GM23248 (cell line): ENCODE measurements at regions not wholly inside any gene's neighbourhood (a gene's known extent, or its start where the extent isn't known, plus 50 kb on each side); places are given as distances from the start of the nearest gene placed in this dataset.
A peak's percentile ranks its signal among the peaks of the same experiment; 100 is the strongest.
"Not testable (repeated sequence)": the region's sequence is repeated elsewhere in the genome, so short reads cannot be mapped to it uniquely, and the experiment has no call there.

Experiments
- DNase-seq: peaks from one replicate; pipeline ENCODE4 v3.0.0-alpha.2; 2015
- H2AFZ ChIP-seq: fragments of 200-600 bp; sonication (generic); 2 replicates; pipeline ENCODE4 v1.6.1; 2016; ENCODE audit warnings: antibody characterized with exemption
- H3F3A ChIP-seq: fragments of 200-600 bp; sonication (generic); 2 replicates; pipeline ENCODE4 v1.6.1; 2016; ENCODE audit warnings: mild to moderate bottlenecking, antibody characterized with exemption, mixed run types; ENCODE audit not compliant: insufficient read depth
- H3K27ac ChIP-seq: fragments of 200-600 bp; sonication (generic); 2 replicates; pipeline ENCODE4 v1.5.1; 2016; ENCODE audit warnings: mild to moderate bottlenecking
- H3K27me3 ChIP-seq: fragments of 200-600 bp; sonication (generic); replicated peaks from 2 replicates; pipeline ENCODE4 v1.6.1; 2016; ENCODE audit warnings: mild to moderate bottlenecking; ENCODE audit not compliant: insufficient read depth
- H3K36me3 ChIP-seq: fragments of 200-600 bp; sonication (generic); 2 replicates; pipeline ENCODE4 v1.6.1; 2016; ENCODE audit warnings: low read depth, mild to moderate bottlenecking
- H3K4me1 ChIP-seq: fragments of 200-600 bp; sonication (generic); 2 replicates; pipeline ENCODE4 v1.6.1; 2016; ENCODE audit warnings: mild to moderate bottlenecking; ENCODE audit not compliant: insufficient read depth
- H3K4me2 ChIP-seq: fragments of 200-600 bp; sonication (generic); one replicate; pipeline ENCODE4 v1.6.1; 2016; ENCODE audit warnings: mild to moderate bottlenecking; ENCODE audit not compliant: unreplicated experiment
- H3K4me3 ChIP-seq: fragments of 200-600 bp; sonication (generic); 2 replicates; pipeline ENCODE4 v1.5.1; 2016; ENCODE audit warnings: mild to moderate bottlenecking
- H3K79me2 ChIP-seq: fragments of 200-600 bp; sonication (generic); 2 replicates; pipeline ENCODE4 v1.6.1; 2016; ENCODE audit warnings: mild to moderate bottlenecking; ENCODE audit not compliant: insufficient read depth
- H3K9ac ChIP-seq: fragments of 200-600 bp; sonication (generic); 2 replicates; pipeline ENCODE4 v1.6.1; 2016; ENCODE audit warnings: mild to moderate bottlenecking
- H3K9me2 ChIP-seq: fragments of 200-600 bp; sonication (generic); 2 replicates; pipeline ENCODE4 v1.6.1; 2016; ENCODE audit warnings: mixed run types, mild to moderate bottlenecking, moderate library complexity; ENCODE audit not compliant: insufficient read depth
- H3K9me3 ChIP-seq: fragments of 200-600 bp; sonication (generic); one replicate; pipeline ENCODE4 v1.6.1; 2017; ENCODE audit warnings: low read depth
- H4K20me1 ChIP-seq: fragments of 200-600 bp; sonication (generic); 2 replicates; pipeline ENCODE4 v1.6.0; 2016; ENCODE audit not compliant: insufficient read depth
- EZH2 ChIP-seq: fragments of 200-600 bp; sonication (generic); IDR thresholded peaks from 2 replicates; pipeline ENCODE4 v1.6.1; 2018; ENCODE audit warnings: antibody characterized with exemption, mild to moderate bottlenecking; ENCODE audit not compliant: insufficient read depth, poor library complexity, severe bottlenecking
- EZH2phosphoT487 ChIP-seq: fragments of 200-600 bp; sonication (generic); IDR thresholded peaks from 2 replicates; pipeline ENCODE4 v1.6.1; 2018; ENCODE audit warnings: antibody characterized with exemption, moderate library complexity, mild to moderate bottlenecking, low read depth; ENCODE audit not compliant: insufficient read depth
- WGBS, 2 experiments: methylation state at CpG; one replicate each; pipeline ENCODE4 v1.1.6; 2015 to 2017; ENCODE audit warnings: low lambda C conversion rate in 2 of 2, low coverage in 1 of 2; ENCODE audit errors: missing lambda C conversion rate in 2 of 2; 5-methylcytosine and 5-hydroxymethylcytosine counted together
- in situ Hi-C: fragments of 300-500 bp; cut with MboI; formaldehyde crosslinking; loops from 2 replicates; pipeline ENCODE4 v1.15.0; 2020

- H2AFZ ChIP-seq, H3K4me3 ChIP-seq, H3K9me3 ChIP-seq, H3K27ac ChIP-seq, H3F3A ChIP-seq, H4K20me1 ChIP-seq, H3K4me1 ChIP-seq, H3K36me3 ChIP-seq, H3K27me3 ChIP-seq, H3K9me2 ChIP-seq, H3K79me2 ChIP-seq, H3K4me2 ChIP-seq, H3K9ac ChIP-seq: not testable (repeated sequence)
- in situ Hi-C loops: loop anchor here (25.0 kb wide), 1 partner anchor 786 kb away; no protein-coding TSS in a partner anchor
- 91 to 94% methylated on average over 11 of the region's 11 CpGs for WGBS, 2 experiments
- DNase-seq: peak; percentile 24
Observed at GRCh38 chr15:77926789-77927188, 150.7 kb downstream of the TBC1D2B start.

GRCh38 chr15:77926296-77926695 lies 151.2 kb downstream of the TBC1D2B start:
- not testable (repeated sequence) for H2AFZ ChIP-seq, H3K9ac ChIP-seq, H3K27me3 ChIP-seq, H3K36me3 ChIP-seq, H3K4me3 ChIP-seq, H3F3A ChIP-seq, DNase-seq, H3K4me2 ChIP-seq, H3K27ac ChIP-seq, H3K79me2 ChIP-seq, H3K4me1 ChIP-seq, H3K9me2 ChIP-seq, H4K20me1 ChIP-seq, H3K9me3 ChIP-seq
- in situ Hi-C loops: loop anchor here (25.0 kb wide), 1 partner anchor 786 kb away; no protein-coding TSS in a partner anchor
- 69 to 81% methylated on average over 8 to 9 of the region's 10 CpGs for WGBS, 2 experiments

- H3K27me3 ChIP-seq, H3K27ac ChIP-seq, H3K4me2 ChIP-seq, H3K4me1 ChIP-seq, H3F3A ChIP-seq, H3K79me2 ChIP-seq, H2AFZ ChIP-seq, H3K9me2 ChIP-seq, DNase-seq, H3K9ac ChIP-seq, H3K36me3 ChIP-seq, H4K20me1 ChIP-seq, H3K9me3 ChIP-seq, H3K4me3 ChIP-seq: not testable (repeated sequence)
- in situ Hi-C loops: loop anchor here (25.0 kb wide), 1 partner anchor 787 kb away; no protein-coding TSS in a partner anchor
- WGBS, 2 experiments: 74% methylated on average over 1 of the region's 1 CpG
Observed at GRCh38 chr15:77925101-77925500, 152.4 kb downstream of the TBC1D2B start.

GRCh38 chr15:77921664-77922063 lies 155.8 kb downstream of the TBC1D2B start:
- no peak overlapping the region for H3K9ac ChIP-seq
- no peaks in the 10 kb centered on the region for H3K4me1 ChIP-seq
- H2AFZ ChIP-seq: no peak overlapping the region
- in situ Hi-C loops: no loop called here
- H4K20me1 ChIP-seq: no peaks in the 10 kb centered on the region
- no peaks in the 10 kb centered on the region for H3K9me2 ChIP-seq
- H3K9me3 ChIP-seq: no peaks in the 10 kb centered on the region
- no peaks in the 10 kb centered on the region for H3F3A ChIP-seq
- no peaks in the 10 kb centered on the region for H3K36me3 ChIP-seq
- WGBS, 2 experiments: 40 to 51% methylated on average over 4 of the region's 4 CpGs
- H3K27ac ChIP-seq: no peak overlapping the region
- H3K4me2 ChIP-seq: no peak overlapping the region
- no peak for DNase-seq
- no peaks in the 10 kb centered on the region for H3K79me2 ChIP-seq
- TF ChIP-seq EZH2phosphoT487: no peak
- no peak for TF ChIP-seq EZH2
- no peaks in the 10 kb centered on the region for H3K27me3 ChIP-seq
- H3K4me3 ChIP-seq: no peak overlapping the region

- H3K4me2 ChIP-seq, DNase-seq, H3K4me3 ChIP-seq, in situ Hi-C loops, H4K20me1 ChIP-seq, H3K4me1 ChIP-seq, H3K36me3 ChIP-seq, H3K27me3 ChIP-seq, H3F3A ChIP-seq, H3K79me2 ChIP-seq, H3K27ac ChIP-seq, H3K9me2 ChIP-seq, H3K9ac ChIP-seq, H2AFZ ChIP-seq, H3K9me3 ChIP-seq: not testable (repeated sequence)
- WGBS, 2 experiments: 36 to 60% methylated on average over 6 to 8 of the region's 11 CpGs
Observed at GRCh38 chr15:77916966-77917635, 160.4 kb downstream of the TBC1D2B start.

- in situ Hi-C loops, H4K20me1 ChIP-seq, H3K9me2 ChIP-seq, H2AFZ ChIP-seq, H3K36me3 ChIP-seq, H3K4me3 ChIP-seq, DNase-seq, H3K4me2 ChIP-seq, H3K9me3 ChIP-seq, H3K27me3 ChIP-seq, H3K4me1 ChIP-seq, H3K9ac ChIP-seq, H3F3A ChIP-seq, H3K79me2 ChIP-seq, H3K27ac ChIP-seq: not testable (repeated sequence)
- 64 to 73% methylated on average over 4 to 6 of the region's 6 CpGs for whole genome bisulfite sequencing, 2 experiments
Observed at GRCh38 chr15:77915961-77916330, 161.6 kb downstream of the TBC1D2B start.
